ENCODE measurements at regions not wholly inside any gene's neighbourhood (a gene's known extent, or its start where the extent isn't known, plus 50 kb on each side); places are given as distances from the start of the nearest gene placed in this dataset.

GRCh38 chr2:63751901-63752300, 89.8 kb upstream of the UGP2 start:
- no peak overlapping the region for H3K27ac ChIP-seq
- no peak for DNase-seq
- H3K9me3 ChIP-seq, result no peaks in the 10 kb centered on the region
- H3K4me1 ChIP-seq, result no peaks in the 10 kb centered on the region
- H3K4me3 ChIP-seq, result no peak overlapping the region
- H3K36me3 ChIP-seq, result no peaks in the 10 kb centered on the region
- no peak for TF ChIP-seq POLR2A (IDR thresholded peaks at IDR 0.05)
- no peak for TF ChIP-seq CTCF (IDR thresholded peaks at IDR 0.05)
- no peaks in the 10 kb centered on the region for H3K27me3 ChIP-seq

- H3K4me1 ChIP-seq, result no peaks in the 10 kb centered on the region
- no peak for DNase-seq
- H3K9me3 ChIP-seq, result no peaks in the 10 kb centered on the region
- H3K36me3 ChIP-seq, result no peaks in the 10 kb centered on the region
- TF ChIP-seq CTCF (IDR thresholded peaks at IDR 0.05) (no peak), POLR2A (IDR thresholded peaks at IDR 0.05) (no peak)
- H3K4me3 ChIP-seq, result no peak overlapping the region
- H3K27me3 ChIP-seq, result no peaks in the 10 kb centered on the region
- no peak overlapping the region for H3K27ac ChIP-seq
These were observed 86.5 kb upstream of the UGP2 start for GRCh38 chr2:63755216-63755615.

- no peak for TF ChIP-seq CTCF (IDR thresholded peaks at IDR 0.05)
- no peak for TF ChIP-seq POLR2A (IDR thresholded peaks at IDR 0.05)
- Histone ChIP-seq H3K4me1 (no peaks in the 10 kb centered on the region), H3K27me3 (no peaks in the 10 kb centered on the region), H3K9me3 (no peaks in the 10 kb centered on the region), H3K36me3 (no peaks in the 10 kb centered on the region), H3K27ac (no peak overlapping the region), H3K4me3 (no peak overlapping the region)
- DNase-seq, result no peak
These were observed 85.7 kb upstream of the UGP2 start for GRCh38 chr2:63755965-63756364.

GRCh38 chr2:63763391-63763941, 78.2 kb upstream of the UGP2 start:
- Histone ChIP-seq H3K9me3 (no peaks in the 10 kb centered on the region), H3K4me1 (no peaks in the 10 kb centered on the region), H3K36me3 (no peaks in the 10 kb centered on the region), H3K4me3 (no peak overlapping the region), H3K27ac (no peak overlapping the region), H3K27me3 (no peaks in the 10 kb centered on the region)
- DNase-seq, result no peak
- TF ChIP-seq POLR2A (IDR thresholded peaks at IDR 0.05) (no peak), CTCF (IDR thresholded peaks at IDR 0.05) (no peak)

- TF ChIP-seq POLR2A (IDR thresholded peaks at IDR 0.05), result no peak
- no peak for TF ChIP-seq CTCF (IDR thresholded peaks at IDR 0.05)
- no peak overlapping the region for H3K27ac ChIP-seq
- H3K4me3 ChIP-seq, result no peak overlapping the region
- no peaks in the 10 kb centered on the region for H3K36me3 ChIP-seq
- H3K27me3 ChIP-seq, result no peaks in the 10 kb centered on the region
- no peaks in the 10 kb centered on the region for H3K9me3 ChIP-seq
- no peak for DNase-seq
- no peaks in the 10 kb centered on the region for H3K4me1 ChIP-seq
These were observed 77.1 kb upstream of the UGP2 start for GRCh38 chr2:63764630-63765029.

GRCh38 chr2:63765117-63765516, 76.6 kb upstream of the UGP2 start:
- no peaks in the 10 kb centered on the region for H3K9me3 ChIP-seq
- H3K36me3 ChIP-seq, result no peaks in the 10 kb centered on the region
- no peaks in the 10 kb centered on the region for H3K4me1 ChIP-seq
- no peak overlapping the region for H3K27ac ChIP-seq
- H3K27me3 ChIP-seq, result no peaks in the 10 kb centered on the region
- H3K4me3 ChIP-seq, result no peak overlapping the region
- TF ChIP-seq POLR2A (IDR thresholded peaks at IDR 0.05) (no peak), CTCF (IDR thresholded peaks at IDR 0.05) (no peak)
- no peak for DNase-seq

Data from Peyer's patch (tissue), 4 donors.